ENCODE measurements at regions not wholly inside any gene's neighbourhood (a gene's known extent, or its start where the extent isn't known, plus 50 kb on each side); places are given as distances from the start of the nearest gene placed in this dataset.

- TF ChIP-seq POLR2AphosphoS5 (IDR thresholded peaks at IDR 0.05) (no peak), POLR2A (IDR thresholded peaks at IDR 0.05) (no peak), EP300 (IDR thresholded peaks at IDR 0.05) (no peak), CTCF (IDR thresholded peaks at IDR 0.05) (no peak)
- H3K9me3 ChIP-seq = no peaks in the 10 kb centered on the region
- 66% methylated on average over 3 of the region's 3 CpGs for WGBS
- H3K4me1 ChIP-seq = no peaks in the 10 kb centered on the region
- no peaks in the 10 kb centered on the region for H3K36me3 ChIP-seq
- DNase-seq (ENCODE audit: low spot score in 2 of 2) = no peak
- H3K4me3 ChIP-seq = no peak overlapping the region
- no peak overlapping the region for H3K27ac ChIP-seq
- no peaks in the 10 kb centered on the region for H3K27me3 ChIP-seq
Measured at GRCh38 chr4:182102576-182102975, 140.6 kb upstream of the TENM3 start.

GRCh38 chr4:182103614-182104319 is 139.4 kb upstream of the TENM3 start:
- DNase-seq (ENCODE audit: low spot score in 2 of 2) = no peak
- no peak overlapping the region for H3K27ac ChIP-seq
- no peak overlapping the region for H3K4me3 ChIP-seq
- no peaks in the 10 kb centered on the region for H3K9me3 ChIP-seq
- 86% methylated on average over 5 of the region's 5 CpGs for WGBS
- no peaks in the 10 kb centered on the region for H3K36me3 ChIP-seq
- H3K4me1 ChIP-seq = no peaks in the 10 kb centered on the region
- no peaks in the 10 kb centered on the region for H3K27me3 ChIP-seq
- no peak for TF ChIP-seq EP300 (IDR thresholded peaks at IDR 0.05)
- no peak for TF ChIP-seq CTCF (IDR thresholded peaks at IDR 0.05)
- no peak for TF ChIP-seq POLR2AphosphoS5 (IDR thresholded peaks at IDR 0.05)
- TF ChIP-seq POLR2A (IDR thresholded peaks at IDR 0.05) = no peak

GRCh38 chr4:182105416-182105815 is 137.8 kb upstream of the TENM3 start:
- WGBS = 93% methylated on average over 7 of the region's 7 CpGs
- TF ChIP-seq POLR2AphosphoS5 (IDR thresholded peaks at IDR 0.05) (no peak), CTCF (IDR thresholded peaks at IDR 0.05) (no peak), POLR2A (IDR thresholded peaks at IDR 0.05) (no peak), EP300 (IDR thresholded peaks at IDR 0.05) (no peak)

GRCh38 chr4:182107931-182108330 is 135.3 kb upstream of the TENM3 start:
- H3K9me3 ChIP-seq = no peaks in the 10 kb centered on the region
- no peaks in the 10 kb centered on the region for H3K36me3 ChIP-seq
- no peaks in the 10 kb centered on the region for H3K4me1 ChIP-seq
- no peak overlapping the region for H3K4me3 ChIP-seq
- H3K27ac ChIP-seq = no peak overlapping the region
- TF ChIP-seq CTCF (IDR thresholded peaks at IDR 0.05) = no peak
- no peak for TF ChIP-seq EP300 (IDR thresholded peaks at IDR 0.05)
- no peak for TF ChIP-seq POLR2A (IDR thresholded peaks at IDR 0.05)
- no peak for TF ChIP-seq POLR2AphosphoS5 (IDR thresholded peaks at IDR 0.05)
- WGBS = 51% methylated on average over 8 of the region's 8 CpGs
- no peak for DNase-seq (ENCODE audit: low spot score in 2 of 2)
- no peaks in the 10 kb centered on the region for H3K27me3 ChIP-seq

More at GRCh38 chr4:182105416-182105815, 137.8 kb upstream of the TENM3 start:
- Histone ChIP-seq H3K4me1 (no peaks in the 10 kb centered on the region), H3K27ac (no peak overlapping the region), H3K9me3 (no peaks in the 10 kb centered on the region), H3K36me3 (no peaks in the 10 kb centered on the region), H3K27me3 (no peaks in the 10 kb centered on the region), H3K4me3 (no peak overlapping the region)
- DNase-seq (ENCODE audit: low spot score in 2 of 2) = no peak

GRCh38 chr4:182111586-182111985 is 131.6 kb upstream of the TENM3 start:
- TF ChIP-seq POLR2AphosphoS5 (IDR thresholded peaks at IDR 0.05) (no peak), EP300 (IDR thresholded peaks at IDR 0.05) (no peak), POLR2A (IDR thresholded peaks at IDR 0.05) (no peak), CTCF (IDR thresholded peaks at IDR 0.05) (no peak)
- no peak for DNase-seq (ENCODE audit: low spot score in 2 of 2)
- no peaks in the 10 kb centered on the region for H3K4me1 ChIP-seq
- no peak overlapping the region for H3K27ac ChIP-seq
- H3K36me3 ChIP-seq = no peaks in the 10 kb centered on the region
- 88% methylated on average over 1 of the region's 1 CpG for WGBS
- no peaks in the 10 kb centered on the region for H3K27me3 ChIP-seq
- no peaks in the 10 kb centered on the region for H3K9me3 ChIP-seq
- H3K4me3 ChIP-seq = no peak overlapping the region
